OCI-LY3 (cell line): ENCODE measurements at regions not wholly inside any gene's neighbourhood (a gene's known extent, or its start where the extent isn't known, plus 50 kb on each side); places are given as distances from the start of the nearest gene placed in this dataset.

Experiments
- H2AFZ ChIP-seq: fragments of 200-600, 300-600 bp; shearing (Covaris generic); 2 replicates; pipeline ENCODE4 v1.6.0; 2014; ENCODE audit warnings: antibody characterized with exemption, low read depth, low read length
- H3K27ac ChIP-seq: fragments of 200-600, 300-600 bp; sonication (generic); 2 replicates; pipeline ENCODE4 v1.5.1; 2014; ENCODE audit warnings: mild to moderate bottlenecking, low read length, moderate library complexity, mixed read lengths
- H3K27me3 ChIP-seq: fragments of 200-600, 300-600 bp; sonication (generic); 2 replicates; pipeline ENCODE4 v1.6.1; 2014; ENCODE audit warnings: low read depth, low read length, mixed read lengths
- H3K36me3 ChIP-seq: fragments of 200-600, 300-600 bp; sonication (generic); replicated peaks from 2 replicates; pipeline ENCODE3; 2014; ENCODE audit warnings: low read depth, low read length, mixed read lengths
- H3K4me1 ChIP-seq: fragments of 300-600, 200-600 bp; sonication (generic); 2 replicates; pipeline ENCODE4 v1.6.1; 2014; ENCODE audit warnings: low read length, mixed read lengths
- H3K4me2 ChIP-seq: fragments of 200-600, 300-600 bp; sonication (generic); 2 replicates; pipeline ENCODE4 v1.6.1; 2014; ENCODE audit warnings: low read length, mixed read lengths
- H3K4me3 ChIP-seq: fragments of 300-600, 200-600 bp; sonication (generic); 2 replicates; pipeline ENCODE4 v1.5.1; 2014; ENCODE audit warnings: antibody characterized with exemption, mild to moderate bottlenecking, low read length, moderate library complexity
- H3K79me2 ChIP-seq: fragments of 300-600, 200-600 bp; shearing (Covaris generic); 2 replicates; pipeline ENCODE4 v1.6.1; 2014; ENCODE audit warnings: mild to moderate bottlenecking, low read length, mixed read lengths
- H3K9ac ChIP-seq: fragments of 300-600, 200-600 bp; shearing (Covaris generic); 2 replicates; pipeline ENCODE4 v1.6.0; 2014; ENCODE audit warnings: mild to moderate bottlenecking, low read length, moderate library complexity
- H3K9me3 ChIP-seq: fragments of 200-600, 300-600 bp; shearing (Covaris generic); 2 replicates; pipeline ENCODE4 v1.6.1; 2014; ENCODE audit warnings: low read length, mixed read lengths; ENCODE audit not compliant: insufficient read depth
- H4K20me1 ChIP-seq: fragments of 200-600, 300-600 bp; sonication (generic); 2 replicates; pipeline ENCODE4 v1.6.1; 2016; ENCODE audit warnings: low read length, mixed read lengths; ENCODE audit not compliant: insufficient read depth
- EZH2phosphoT487 ChIP-seq: fragments of 200-600 bp; shearing (Covaris generic); IDR thresholded peaks from 2 replicates; pipeline ENCODE4 v1.6.1; 2018; ENCODE audit warnings: antibody characterized with exemption, mixed run types, low read depth
- TF ChIP-seq, protein P1 (sequence below): fragments of 200-600, 300-600 bp; sonication (generic); IDR thresholded peaks from 2 replicates; pipeline ENCODE4 v1.5.1; 2014; ENCODE audit warnings: antibody characterized with exemption, low read length, low read depth

DNA sequence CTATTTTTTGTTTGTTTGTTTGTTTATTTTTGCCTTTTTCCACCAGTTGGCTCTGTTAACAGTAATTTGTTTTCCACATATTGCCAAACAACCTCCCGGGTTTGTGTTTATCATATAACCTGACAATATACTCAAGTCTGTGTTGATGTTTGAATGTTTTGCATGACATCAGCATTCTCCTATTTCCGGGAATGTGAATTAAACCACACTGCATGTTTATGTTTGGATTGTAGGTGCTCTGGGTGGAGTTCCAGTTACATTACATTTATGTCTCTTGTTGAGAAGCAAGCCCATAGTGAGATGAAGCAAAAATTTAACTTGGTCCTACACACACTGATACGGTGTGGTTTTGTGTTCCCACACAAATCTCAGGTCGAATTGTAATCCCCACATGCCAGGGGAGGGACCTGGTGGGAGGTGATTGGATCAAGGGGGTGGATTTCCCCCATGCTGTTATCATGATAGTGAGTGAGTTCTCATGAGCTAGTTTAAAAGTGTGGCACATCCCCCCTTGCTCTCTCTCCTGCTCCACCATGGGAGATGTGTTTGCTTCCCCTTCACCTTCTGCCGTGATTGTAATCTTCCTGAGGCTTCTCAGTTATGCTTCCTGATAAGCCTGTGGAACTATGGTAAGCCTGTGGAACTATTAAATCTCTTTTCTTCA is 54.4 kb upstream of the CLNK start:
- H4K20me1 ChIP-seq: no peaks in the 10 kb centered on the region
- peaks cover 20% of the 10 kb centered on the region for H3K4me1 ChIP-seq
- no peak overlapping the region for H3K9ac ChIP-seq
- TF ChIP-seq EZH2phosphoT487: no peak
- TF ChIP-seq, protein P1, sequence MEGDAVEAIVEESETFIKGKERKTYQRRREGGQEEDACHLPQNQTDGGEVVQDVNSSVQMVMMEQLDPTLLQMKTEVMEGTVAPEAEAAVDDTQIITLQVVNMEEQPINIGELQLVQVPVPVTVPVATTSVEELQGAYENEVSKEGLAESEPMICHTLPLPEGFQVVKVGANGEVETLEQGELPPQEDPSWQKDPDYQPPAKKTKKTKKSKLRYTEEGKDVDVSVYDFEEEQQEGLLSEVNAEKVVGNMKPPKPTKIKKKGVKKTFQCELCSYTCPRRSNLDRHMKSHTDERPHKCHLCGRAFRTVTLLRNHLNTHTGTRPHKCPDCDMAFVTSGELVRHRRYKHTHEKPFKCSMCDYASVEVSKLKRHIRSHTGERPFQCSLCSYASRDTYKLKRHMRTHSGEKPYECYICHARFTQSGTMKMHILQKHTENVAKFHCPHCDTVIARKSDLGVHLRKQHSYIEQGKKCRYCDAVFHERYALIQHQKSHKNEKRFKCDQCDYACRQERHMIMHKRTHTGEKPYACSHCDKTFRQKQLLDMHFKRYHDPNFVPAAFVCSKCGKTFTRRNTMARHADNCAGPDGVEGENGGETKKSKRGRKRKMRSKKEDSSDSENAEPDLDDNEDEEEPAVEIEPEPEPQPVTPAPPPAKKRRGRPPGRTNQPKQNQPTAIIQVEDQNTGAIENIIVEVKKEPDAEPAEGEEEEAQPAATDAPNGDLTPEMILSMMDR: no peak
- H3K27me3 ChIP-seq: peaks cover 31% of the 10 kb centered on the region
- H3K27ac ChIP-seq: no peak overlapping the region
- H3K4me2 ChIP-seq: no peak overlapping the region
- H2AFZ ChIP-seq: no peak overlapping the region
- no peak overlapping the region for H3K4me3 ChIP-seq
- H3K9me3 ChIP-seq: no peaks in the 10 kb centered on the region
- no peaks in the 10 kb centered on the region for H3K36me3 ChIP-seq
- H3K79me2 ChIP-seq: no peaks in the 10 kb centered on the region

DNA sequence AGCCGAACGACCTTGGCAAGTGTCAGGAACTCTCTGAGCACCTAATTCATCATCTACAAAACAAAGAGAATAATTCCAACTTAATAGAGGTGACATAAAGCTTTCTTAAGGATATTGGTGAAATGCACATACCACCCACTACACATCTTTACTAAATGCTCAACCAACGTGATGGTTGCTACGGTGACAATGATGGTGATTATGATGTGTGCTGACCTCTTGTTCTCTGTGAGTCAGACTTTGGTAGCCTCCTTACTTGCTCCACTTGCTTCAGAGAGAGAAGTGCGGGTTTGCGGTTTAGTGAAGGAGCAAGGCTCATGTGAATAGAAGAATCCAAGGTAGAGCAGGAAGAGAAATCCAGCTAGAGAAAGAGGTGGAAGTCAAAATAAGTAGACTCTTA is 52.8 kb upstream of the CLNK start:
- Histone ChIP-seq H3K27me3 (peaks cover 31% of the 10 kb centered on the region), H3K9ac (no peak overlapping the region), H3K4me3 (no peak overlapping the region), H3K4me1 (peaks cover 14% of the 10 kb centered on the region), H3K4me2 (no peak overlapping the region), H3K79me2 (no peaks in the 10 kb centered on the region), H3K9me3 (no peaks in the 10 kb centered on the region), H3K27ac (no peak overlapping the region), H3K36me3 (no peaks in the 10 kb centered on the region), H4K20me1 (no peaks in the 10 kb centered on the region), H2AFZ (no peak overlapping the region)
- TF ChIP-seq, protein P1: no peak
- no peak for TF ChIP-seq EZH2phosphoT487

DNA sequence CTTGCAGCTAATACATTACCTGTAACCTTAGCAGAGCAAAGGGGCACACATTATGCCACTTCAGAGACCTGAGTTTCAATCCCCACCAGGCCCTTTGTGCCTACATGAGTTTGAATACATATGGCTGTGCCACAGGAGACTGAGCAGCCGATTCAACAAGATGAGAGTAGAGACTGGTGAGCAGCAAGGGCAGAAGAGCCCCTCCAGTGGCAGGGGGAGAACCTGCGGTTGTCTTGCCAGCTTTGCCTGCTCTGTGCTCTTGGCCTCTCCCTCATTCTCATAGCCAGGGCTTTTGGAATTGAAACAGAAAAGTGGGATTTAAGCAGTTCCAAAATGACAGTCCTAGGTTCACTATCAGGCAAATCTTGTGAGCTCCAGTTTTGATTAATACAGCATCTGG is 52.3 kb upstream of the CLNK start:
- H3K9me3 ChIP-seq: no peaks in the 10 kb centered on the region
- H3K4me1 ChIP-seq: peaks cover 15% of the 10 kb centered on the region
- no peak overlapping the region for H3K4me2 ChIP-seq
- no peaks in the 10 kb centered on the region for H4K20me1 ChIP-seq
- no peak overlapping the region for H3K27ac ChIP-seq
- H3K27me3 ChIP-seq: peaks cover 27% of the 10 kb centered on the region
- no peak overlapping the region for H3K9ac ChIP-seq
- TF ChIP-seq, protein P1: no peak
- TF ChIP-seq EZH2phosphoT487: no peak
- no peaks in the 10 kb centered on the region for H3K79me2 ChIP-seq
- no peak overlapping the region for H2AFZ ChIP-seq
- no peak overlapping the region for H3K4me3 ChIP-seq
- no peaks in the 10 kb centered on the region for H3K36me3 ChIP-seq

DNA sequence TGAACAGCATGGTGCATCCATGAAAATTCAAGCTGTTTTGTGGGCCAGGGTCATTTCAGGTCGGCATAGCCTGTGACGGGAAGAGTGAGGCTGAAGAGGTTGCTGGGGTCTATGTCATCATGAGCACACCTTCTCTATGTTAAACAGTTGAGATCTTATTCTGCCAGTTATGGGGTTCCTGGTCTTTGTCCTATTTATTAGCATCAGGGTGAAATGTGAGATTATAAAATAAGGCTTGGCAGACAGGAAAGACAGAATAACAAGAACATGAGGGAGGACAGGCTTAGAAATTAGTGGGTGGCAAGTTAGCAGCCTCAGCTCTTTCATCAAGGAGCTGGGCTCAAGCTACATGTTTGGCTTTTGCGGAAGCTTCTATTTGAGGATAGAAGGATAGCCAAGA is 51.7 kb upstream of the CLNK start:
- Histone ChIP-seq H3K9me3 (no peaks in the 10 kb centered on the region), H3K9ac (no peak overlapping the region), H3K27ac (no peak overlapping the region), H3K4me3 (no peak overlapping the region), H3K79me2 (no peaks in the 10 kb centered on the region), H2AFZ (no peak overlapping the region), H3K27me3 (peaks cover 21% of the 10 kb centered on the region), H3K4me1 (peaks cover 21% of the 10 kb centered on the region), H3K36me3 (no peaks in the 10 kb centered on the region), H4K20me1 (no peaks in the 10 kb centered on the region), H3K4me2 (no peak overlapping the region)
- no peak for TF ChIP-seq EZH2phosphoT487
- TF ChIP-seq, protein P1: no peak
